Uterus (tissue), 2 donors: ENCODE measurements at regions not wholly inside any gene's neighbourhood (a gene's known extent, or its start where the extent isn't known, plus 50 kb on each side); places are given as distances from the start of the nearest gene placed in this dataset.

ENCODE experiments used
- CTCF ChIP-seq, 4 experiments: fragments of 200-600 bp in 2 of 4; fragments of 450-650 bp in 2 of 4; sonication (generic) in 2 of 4; IDR thresholded peaks; one replicate each; pipeline ENCODE4 v1.5.1; 2016 to 2019; ENCODE audit warnings: antibody characterized with exemption in 4 of 4, mild to moderate bottlenecking in 2 of 4, moderate library complexity in 1 of 4
- POLR2A ChIP-seq, 2 donors: fragments of 450-650 bp; IDR thresholded peaks; one replicate each; pipeline ENCODE4 v1.6.1; 2016; ENCODE audit warnings: antibody characterized with exemption in 2 of 2, mild to moderate bottlenecking in 1 of 2, moderate library complexity in 1 of 2

GRCh38 chr15:97224191-97224641 is 736.3 kb upstream of the ARRDC4 start:
- TF ChIP-seq POLR2A (IDR thresholded peaks at IDR 0.05) (no peak), CTCF (IDR thresholded peaks at IDR 0.05) (no peak)
